Stomach (tissue), 4 donors: ENCODE measurements at regions not wholly inside any gene's neighbourhood (a gene's known extent, or its start where the extent isn't known, plus 50 kb on each side); places are given as distances from the start of the nearest gene placed in this dataset.

ENCODE experiments used
- EP300 ChIP-seq: sonication (generic); formaldehyde crosslinking; IDR thresholded peaks from one replicate; pipeline ENCODE4 v1.6.1; 2017; ENCODE audit warnings: antibody characterized with exemption
- POLR2A ChIP-seq, 4 donors: fragments of 450-650 bp; IDR thresholded peaks; one replicate each; pipeline ENCODE4 v1.6.1; 2016; ENCODE audit warnings: antibody characterized with exemption in 4 of 4, control low read depth in 2 of 4, mild to moderate bottlenecking in 1 of 4, moderate library complexity in 1 of 4
- POLR2AphosphoS5 ChIP-seq, 3 donors: sonication (generic); formaldehyde crosslinking; IDR thresholded peaks; one replicate each; pipeline ENCODE4 v1.6.1; 2016; ENCODE audit warnings: antibody characterized with exemption in 3 of 3
- TF ChIP-seq, protein P1 (sequence below), 7 experiments: fragments of 450-650 bp in 4 of 7; fragments of 200-600 bp in 3 of 7; sonication (generic) in 3 of 7; IDR thresholded peaks; one replicate each; pipeline ENCODE4 v1.5.1; 2016 to 2019; ENCODE audit warnings: antibody characterized with exemption in 7 of 7, control low read depth in 2 of 7, mild to moderate bottlenecking in 1 of 7

DNA sequence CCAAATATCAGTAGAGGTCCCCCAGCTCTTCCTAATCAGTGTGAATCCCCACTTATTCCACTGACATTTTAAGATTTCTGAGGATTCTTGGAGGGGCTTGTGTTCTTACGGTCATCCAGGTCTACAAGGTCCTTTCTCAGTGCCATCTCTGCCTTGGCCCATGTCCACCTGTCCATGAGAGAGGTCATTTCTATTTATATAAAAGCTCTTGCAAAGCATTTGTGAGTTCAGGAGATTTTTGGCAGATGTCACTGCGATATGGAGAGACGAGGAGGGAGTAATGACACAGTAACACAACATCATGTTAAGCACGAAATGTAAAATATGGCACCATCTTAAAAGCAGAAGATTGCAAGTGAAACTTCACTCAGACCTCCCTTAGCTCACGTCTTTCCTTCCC lies 144.6 kb upstream of the NFIA start:
- no peak for TF ChIP-seq POLR2A (IDR thresholded peaks at IDR 0.05)
- TF ChIP-seq, protein P1, sequence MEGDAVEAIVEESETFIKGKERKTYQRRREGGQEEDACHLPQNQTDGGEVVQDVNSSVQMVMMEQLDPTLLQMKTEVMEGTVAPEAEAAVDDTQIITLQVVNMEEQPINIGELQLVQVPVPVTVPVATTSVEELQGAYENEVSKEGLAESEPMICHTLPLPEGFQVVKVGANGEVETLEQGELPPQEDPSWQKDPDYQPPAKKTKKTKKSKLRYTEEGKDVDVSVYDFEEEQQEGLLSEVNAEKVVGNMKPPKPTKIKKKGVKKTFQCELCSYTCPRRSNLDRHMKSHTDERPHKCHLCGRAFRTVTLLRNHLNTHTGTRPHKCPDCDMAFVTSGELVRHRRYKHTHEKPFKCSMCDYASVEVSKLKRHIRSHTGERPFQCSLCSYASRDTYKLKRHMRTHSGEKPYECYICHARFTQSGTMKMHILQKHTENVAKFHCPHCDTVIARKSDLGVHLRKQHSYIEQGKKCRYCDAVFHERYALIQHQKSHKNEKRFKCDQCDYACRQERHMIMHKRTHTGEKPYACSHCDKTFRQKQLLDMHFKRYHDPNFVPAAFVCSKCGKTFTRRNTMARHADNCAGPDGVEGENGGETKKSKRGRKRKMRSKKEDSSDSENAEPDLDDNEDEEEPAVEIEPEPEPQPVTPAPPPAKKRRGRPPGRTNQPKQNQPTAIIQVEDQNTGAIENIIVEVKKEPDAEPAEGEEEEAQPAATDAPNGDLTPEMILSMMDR (IDR thresholded peaks at IDR 0.05) = no peak
- TF ChIP-seq EP300 = no peak
- TF ChIP-seq POLR2AphosphoS5 (IDR thresholded peaks at IDR 0.05) = no peak
